Hindlimb muscle (tissue), 1 donor: ENCODE measurements at regions not wholly inside any gene's neighbourhood (a gene's known extent, or its start where the extent isn't known, plus 50 kb on each side); places are given as distances from the start of the nearest gene placed in this dataset.
"Not testable (repeated sequence)": the region's sequence is repeated elsewhere in the genome, so short reads cannot be mapped to it uniquely, and the experiment has no call there.

ENCODE experiments used
- DNase-seq: peaks from one replicate; pipeline ENCODE4 v3.0.0-alpha.2; 2013

GRCh38 chr1:90864681-90865080 is 147.6 kb upstream of the BARHL2 start:
- no peak for DNase-seq

- no peak for DNase-seq
Observed at GRCh38 chr1:90862782-90863181, 145.7 kb upstream of the BARHL2 start.

- DNase-seq = not testable (repeated sequence)
Observed at GRCh38 chr1:90861421-90861820, 144.3 kb upstream of the BARHL2 start.

GRCh38 chr1:90856463-90857007 is 139.4 kb upstream of the BARHL2 start:
- DNase-seq = no peak

GRCh38 chr1:90854397-90854924 is 137.4 kb upstream of the BARHL2 start:
- no peak for DNase-seq

GRCh38 chr1:90851711-90852050 is 134.6 kb upstream of the BARHL2 start:
- no peak for DNase-seq

GRCh38 chr1:90850898-90851710 is 134.0 kb upstream of the BARHL2 start:
- DNase-seq = peak; percentile 76

- DNase-seq = no peak
Observed at GRCh38 chr1:90850181-90850897, 133.2 kb upstream of the BARHL2 start.

- no peak for DNase-seq
Observed at GRCh38 chr1:90841473-90841872, 124.4 kb upstream of the BARHL2 start.

GRCh38 chr1:90840352-90840751 is 123.2 kb upstream of the BARHL2 start:
- DNase-seq = no peak

- no peak for DNase-seq
Observed at GRCh38 chr1:90839323-90839722, 122.2 kb upstream of the BARHL2 start.

- DNase-seq = no peak
Observed at GRCh38 chr1:90838720-90839119, 121.6 kb upstream of the BARHL2 start.

GRCh38 chr1:90837420-90837819 is 120.3 kb upstream of the BARHL2 start:
- DNase-seq = no peak

GRCh38 chr1:90836345-90836679 is 119.2 kb upstream of the BARHL2 start:
- no peak for DNase-seq

GRCh38 chr1:90835661-90836344 is 118.7 kb upstream of the BARHL2 start:
- DNase-seq = no peak

GRCh38 chr1:90834886-90835660 is 118.0 kb upstream of the BARHL2 start:
- no peak for DNase-seq

- DNase-seq = no peak
Observed at GRCh38 chr1:90834354-90834885, 117.3 kb upstream of the BARHL2 start.

- DNase-seq = no peak
Observed at GRCh38 chr1:90833466-90834110, 116.5 kb upstream of the BARHL2 start.

GRCh38 chr1:90831910-90832309 is 114.8 kb upstream of the BARHL2 start:
- no peak for DNase-seq

- no peak for DNase-seq
Observed at GRCh38 chr1:90826834-90827233, 109.7 kb upstream of the BARHL2 start.

- no peak for DNase-seq
Observed at GRCh38 chr1:90826024-90826423, 108.9 kb upstream of the BARHL2 start.

GRCh38 chr1:90824551-90824950 is 107.4 kb upstream of the BARHL2 start:
- no peak for DNase-seq
